ENCODE measurements at regions not wholly inside any gene's neighbourhood (a gene's known extent, or its start where the extent isn't known, plus 50 kb on each side); places are given as distances from the start of the nearest gene placed in this dataset.

- no peak for ATAC-seq (replicated peaks)
- Mint-ChIP-seq H3K27ac (no peak overlapping the region), H3K4me1 (no peaks in the 10 kb centered on the region), H3K27me3 (no peaks in the 10 kb centered on the region), H3K9me3 (peaks cover 0 to 11% of the 10 kb centered on the region in 2 donors), H3K4me3 (no peak overlapping the region), H3K36me3 (no peaks in the 10 kb centered on the region)
- DNase-seq = no peak
These were observed 244.3 kb upstream of the NWD2 start for GRCh38 chr4:37000281-37000680.

- peaks cover 0 to 13% of the 10 kb centered on the region in 2 donors for H3K9me3 Mint-ChIP-seq
- H3K36me3 Mint-ChIP-seq = no peaks in the 10 kb centered on the region
- no peak overlapping the region for H3K4me3 Mint-ChIP-seq
These were observed 242.7 kb upstream of the NWD2 start for GRCh38 chr4:37001688-37002436.

DNA sequence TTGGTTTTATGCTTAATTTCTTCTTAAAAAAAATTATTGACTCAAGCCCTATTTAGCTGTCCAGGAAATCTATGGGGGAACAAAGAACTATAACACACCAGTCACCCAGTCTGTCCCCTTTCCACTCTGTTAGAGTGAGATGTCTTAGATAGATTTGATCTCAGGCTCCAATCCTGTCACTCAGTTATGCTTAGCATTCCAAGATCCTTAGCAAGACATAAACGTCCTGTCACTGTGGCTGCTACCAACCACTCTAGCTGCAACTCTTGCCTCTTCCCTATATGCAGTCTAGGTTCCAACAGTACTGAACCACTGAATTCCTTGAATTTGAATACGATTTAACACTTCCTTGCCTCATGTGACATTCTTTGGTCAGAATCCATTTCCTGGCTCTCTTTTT, 241.9 kb upstream of the NWD2 start:
- no peaks in the 10 kb centered on the region for H3K4me1 Mint-ChIP-seq
- ATAC-seq (replicated peaks) = no peak
- no peak for DNase-seq
- H3K9me3 Mint-ChIP-seq = peaks cover 0 to 13% of the 10 kb centered on the region in 2 donors
- no peaks in the 10 kb centered on the region for H3K36me3 Mint-ChIP-seq
- H3K4me3 Mint-ChIP-seq = no peak overlapping the region
- H3K27ac Mint-ChIP-seq = no peak overlapping the region
- no peaks in the 10 kb centered on the region for H3K27me3 Mint-ChIP-seq

More at GRCh38 chr4:37001688-37002436, 242.7 kb upstream of the NWD2 start:
- no peaks in the 10 kb centered on the region for H3K27me3 Mint-ChIP-seq
- ATAC-seq (replicated peaks) (no peak), DNase-seq (no peak)
- no peak overlapping the region for H3K27ac Mint-ChIP-seq
- no peaks in the 10 kb centered on the region for H3K4me1 Mint-ChIP-seq

DNA sequence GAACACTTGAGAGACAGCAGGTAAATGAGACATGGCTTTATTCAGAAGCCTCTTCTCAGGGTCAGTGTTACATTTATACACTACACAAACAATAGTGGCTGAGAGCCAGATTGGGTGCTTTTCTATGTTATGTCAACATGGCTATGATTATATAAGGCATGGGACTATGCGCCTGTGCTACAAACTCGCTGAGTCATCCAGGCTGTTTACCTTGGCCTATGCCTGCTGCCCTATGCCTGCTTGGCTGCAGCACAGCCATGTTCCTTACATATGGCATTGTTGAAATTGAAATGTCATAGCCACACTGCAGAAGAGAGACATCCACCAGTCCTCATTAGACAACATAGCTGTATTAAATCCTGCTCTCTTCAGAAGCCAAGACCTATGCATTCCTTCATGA, 236.3 kb upstream of the NWD2 start:
- H3K27ac Mint-ChIP-seq = no peak overlapping the region
- no peaks in the 10 kb centered on the region for H3K27me3 Mint-ChIP-seq
- ATAC-seq (replicated peaks) (no peak), DNase-seq (no peak)
- H3K36me3 Mint-ChIP-seq = no peaks in the 10 kb centered on the region
- peaks cover 7 to 9% of the 10 kb centered on the region in 2 donors for H3K9me3 Mint-ChIP-seq
- H3K4me3 Mint-ChIP-seq = no peak overlapping the region
- no peaks in the 10 kb centered on the region for H3K4me1 Mint-ChIP-seq

DNA sequence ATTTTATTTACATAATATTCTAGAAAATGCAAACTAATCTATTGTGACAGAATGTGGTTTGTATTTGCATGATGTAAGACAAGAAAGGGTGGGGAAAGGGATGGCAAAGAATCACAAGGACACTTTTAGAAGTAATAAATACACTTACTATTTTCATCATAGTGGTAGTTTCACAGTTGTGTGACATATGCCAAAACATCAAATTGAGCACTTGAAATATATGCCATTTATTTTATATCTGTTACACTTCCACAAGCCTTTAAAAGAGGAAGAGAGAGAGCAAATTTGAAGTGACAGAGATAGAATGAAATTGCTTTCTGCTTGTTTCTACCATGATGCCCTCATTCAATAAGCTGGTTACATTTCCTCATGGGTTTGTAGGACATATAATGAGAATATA, 230.0 kb upstream of the NWD2 start:
- Mint-ChIP-seq H3K36me3 (no peaks in the 10 kb centered on the region), H3K9me3 (peaks cover 1 to 7% of the 10 kb centered on the region in 2 donors), H3K4me3 (no peak overlapping the region), H3K27me3 (no peaks in the 10 kb centered on the region), H3K4me1 (no peaks in the 10 kb centered on the region), H3K27ac (no peak overlapping the region)
- DNase-seq = no peak
- no peak for ATAC-seq (replicated peaks)

GRCh38 chr4:37015391-37015790, 229.2 kb upstream of the NWD2 start:
- no peak overlapping the region for H3K27ac Mint-ChIP-seq
- H3K36me3 Mint-ChIP-seq = no peaks in the 10 kb centered on the region
- no peaks in the 10 kb centered on the region for H3K4me1 Mint-ChIP-seq
- DNase-seq = no peak
- H3K9me3 Mint-ChIP-seq = peaks cover 1 to 7% of the 10 kb centered on the region in 2 donors
- no peaks in the 10 kb centered on the region for H3K27me3 Mint-ChIP-seq
- no peak for ATAC-seq (replicated peaks)
- no peak overlapping the region for H3K4me3 Mint-ChIP-seq

DNA sequence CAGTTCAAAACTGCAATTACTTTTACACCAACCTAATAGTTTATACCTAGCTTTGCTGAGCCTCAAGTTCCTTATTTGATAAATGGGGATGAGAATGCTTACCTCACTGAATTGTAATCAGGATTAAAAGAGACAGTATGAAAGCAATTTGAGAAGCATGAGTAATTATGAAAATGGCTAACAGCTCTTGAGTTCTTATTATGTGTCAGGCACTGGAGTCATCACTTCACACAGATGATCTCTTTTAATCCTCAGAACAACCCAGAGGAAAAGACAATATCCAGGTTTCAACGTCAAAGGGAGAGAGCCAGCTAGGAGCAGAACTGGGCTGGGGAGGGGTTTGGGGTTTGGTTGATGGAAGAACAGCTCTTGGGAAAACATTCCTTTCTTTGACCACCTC, 221.0 kb upstream of the NWD2 start:
- peaks cover 0 to 5% of the 10 kb centered on the region in 2 donors for H3K9me3 Mint-ChIP-seq
- no peak for ATAC-seq (replicated peaks)
- no peaks in the 10 kb centered on the region for H3K36me3 Mint-ChIP-seq
- H3K27ac Mint-ChIP-seq = no peak overlapping the region
- no peaks in the 10 kb centered on the region for H3K27me3 Mint-ChIP-seq
- DNase-seq = no peak
- H3K4me1 Mint-ChIP-seq = no peaks in the 10 kb centered on the region
- no peak overlapping the region for H3K4me3 Mint-ChIP-seq

GRCh38 chr4:37023996-37024395, 220.5 kb upstream of the NWD2 start:
- DNase-seq (no peak), ATAC-seq (replicated peaks) (no peak)
- no peaks in the 10 kb centered on the region for H3K4me1 Mint-ChIP-seq
- H3K36me3 Mint-ChIP-seq = no peaks in the 10 kb centered on the region
- peaks cover 0 to 5% of the 10 kb centered on the region in 2 donors for H3K9me3 Mint-ChIP-seq
- no peak overlapping the region for H3K4me3 Mint-ChIP-seq
- no peaks in the 10 kb centered on the region for H3K27me3 Mint-ChIP-seq
- H3K27ac Mint-ChIP-seq = no peak overlapping the region

DNA sequence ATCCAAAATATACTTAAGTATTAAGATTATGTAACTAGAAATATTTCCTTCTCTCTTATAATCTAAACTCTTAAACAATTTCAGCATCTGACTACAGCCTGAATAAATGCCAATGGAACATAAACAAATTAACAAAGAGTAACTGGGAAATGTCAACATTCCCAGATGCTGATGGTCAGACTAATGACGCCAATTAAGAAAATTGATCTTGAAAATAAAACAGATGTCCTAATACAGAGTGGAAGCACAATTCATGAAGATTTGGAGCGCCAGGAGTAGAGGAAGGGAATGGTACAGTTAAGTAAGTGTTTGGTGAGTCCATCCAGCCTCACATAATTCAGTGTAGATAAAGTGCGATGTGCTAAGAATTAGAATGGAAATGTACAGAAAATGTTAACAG, 203.7 kb upstream of the NWD2 start:
- no peak for ATAC-seq (replicated peaks)
- Mint-ChIP-seq H3K4me3 (no peak overlapping the region), H3K27ac (no peak overlapping the region), H3K27me3 (no peaks in the 10 kb centered on the region), H3K4me1 (peaks cover 0 to 3% of the 10 kb centered on the region in 2 donors), H3K36me3 (no peaks in the 10 kb centered on the region), H3K9me3 (peaks cover 8 to 16% of the 10 kb centered on the region in 2 donors)
- DNase-seq = no peak

GRCh38 chr4:37043342-37043741, 201.2 kb upstream of the NWD2 start:
- Mint-ChIP-seq H3K9me3 (peaks cover 7 to 8% of the 10 kb centered on the region in 2 donors), H3K27ac (no peak overlapping the region), H3K4me1 (peaks cover 0 to 3% of the 10 kb centered on the region in 2 donors), H3K36me3 (no peaks in the 10 kb centered on the region), H3K4me3 (no peak overlapping the region), H3K27me3 (no peaks in the 10 kb centered on the region)
- DNase-seq (no peak), ATAC-seq (replicated peaks) (no peak)

DNA sequence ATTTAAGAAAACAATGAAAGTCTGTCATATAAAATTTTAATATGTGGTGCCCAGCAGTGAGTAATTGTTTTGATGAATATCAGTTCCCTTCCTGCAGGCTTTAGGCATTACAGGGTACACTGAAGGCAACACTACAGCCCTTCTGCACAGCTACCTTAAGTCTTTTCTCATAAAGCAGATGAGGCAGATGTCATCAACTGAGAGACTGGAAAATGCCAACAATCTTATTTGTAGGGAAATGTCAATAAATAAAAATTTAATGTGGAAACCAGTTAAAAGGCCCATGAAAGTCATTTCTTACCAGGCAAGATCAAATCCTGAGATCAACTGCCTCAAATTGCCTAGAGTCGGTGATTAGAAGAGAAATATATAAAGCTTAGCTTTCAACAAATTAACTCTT, 193.4 kb upstream of the NWD2 start:
- no peak overlapping the region for H3K4me3 Mint-ChIP-seq
- H3K4me1 Mint-ChIP-seq = no peaks in the 10 kb centered on the region

DNA sequence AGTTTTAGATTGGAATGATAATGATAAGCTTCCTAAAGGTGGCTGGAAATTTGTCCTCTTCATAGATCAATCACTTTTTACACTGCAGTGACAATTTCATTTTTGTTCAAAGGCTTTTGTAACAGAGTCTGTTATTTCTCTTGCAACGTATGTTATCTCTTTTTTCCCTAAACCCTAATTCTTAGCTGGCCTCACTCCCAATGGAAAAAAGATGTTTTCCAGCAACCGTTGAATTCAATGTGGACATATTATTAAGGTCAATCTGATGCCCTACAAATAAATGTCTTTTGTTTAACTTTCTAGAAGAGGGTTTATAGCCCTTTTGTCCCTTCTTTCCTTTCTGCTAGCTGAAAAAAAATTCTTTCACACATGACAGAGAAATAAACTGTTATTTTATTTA, 192.7 kb upstream of the NWD2 start:
- ATAC-seq (replicated peaks) = no peak
- no peaks in the 10 kb centered on the region for H3K36me3 Mint-ChIP-seq
- H3K4me3 Mint-ChIP-seq = no peak overlapping the region
- H3K27ac Mint-ChIP-seq = no peak overlapping the region
- H3K4me1 Mint-ChIP-seq = no peaks in the 10 kb centered on the region
- DNase-seq = no peak
- peaks cover 0 to 4% of the 10 kb centered on the region in 2 donors for H3K9me3 Mint-ChIP-seq
- no peaks in the 10 kb centered on the region for H3K27me3 Mint-ChIP-seq

More for the DNA sequence above, 193.4 kb upstream of the NWD2 start:
- H3K9me3 Mint-ChIP-seq = peaks cover 0 to 4% of the 10 kb centered on the region in 2 donors
- ATAC-seq (replicated peaks) = no peak
- H3K27ac Mint-ChIP-seq = no peak overlapping the region
- H3K36me3 Mint-ChIP-seq = no peaks in the 10 kb centered on the region
- H3K27me3 Mint-ChIP-seq = no peaks in the 10 kb centered on the region
- no peak for DNase-seq

- Mint-ChIP-seq H3K9me3 (peaks cover 0 to 3% of the 10 kb centered on the region in 2 donors), H3K36me3 (no peaks in the 10 kb centered on the region), H3K4me3 (no peak overlapping the region), H3K27me3 (no peaks in the 10 kb centered on the region), H3K27ac (no peak overlapping the region), H3K4me1 (no peaks in the 10 kb centered on the region)
- no peak for DNase-seq
- no peak for ATAC-seq (replicated peaks)
These were observed 189.9 kb upstream of the NWD2 start for GRCh38 chr4:37054531-37055077.

- Mint-ChIP-seq H3K9me3 (peaks cover 0 to 3% of the 10 kb centered on the region in 2 donors), H3K4me1 (no peaks in the 10 kb centered on the region), H3K4me3 (no peak overlapping the region), H3K27ac (no peak overlapping the region), H3K36me3 (no peaks in the 10 kb centered on the region), H3K27me3 (no peaks in the 10 kb centered on the region)
- DNase-seq (no peak), ATAC-seq (replicated peaks) (no peak)
These were observed 185.7 kb upstream of the NWD2 start for GRCh38 chr4:37058826-37059225.

GRCh38 chr4:37066159-37066558, 178.4 kb upstream of the NWD2 start:
- no peaks in the 10 kb centered on the region for H3K9me3 Mint-ChIP-seq
- ATAC-seq (replicated peaks) (no peak), DNase-seq (no peak)
- H3K4me3 Mint-ChIP-seq = no peak overlapping the region
- no peaks in the 10 kb centered on the region for H3K4me1 Mint-ChIP-seq
- H3K36me3 Mint-ChIP-seq = no peaks in the 10 kb centered on the region
- H3K27ac Mint-ChIP-seq = no peak overlapping the region
- H3K27me3 Mint-ChIP-seq = no peaks in the 10 kb centered on the region
